DMS53 treated with DMSO at 0.1 percent for 48 hours (cell line): ENCODE measurements at regions not wholly inside any gene's neighbourhood (a gene's known extent, or its start where the extent isn't known, plus 50 kb on each side); places are given as distances from the start of the nearest gene placed in this dataset.
"Not testable (repeated sequence)": the region's sequence is repeated elsewhere in the genome, so short reads cannot be mapped to it uniquely, and the experiment has no call there.

ENCODE experiments used
- DNase-seq: peaks from one replicate; lab custom pipeline; 2025; ENCODE audit not compliant: unreplicated experiment; lab: John Stamatoyannopoulos, UW

DNA sequence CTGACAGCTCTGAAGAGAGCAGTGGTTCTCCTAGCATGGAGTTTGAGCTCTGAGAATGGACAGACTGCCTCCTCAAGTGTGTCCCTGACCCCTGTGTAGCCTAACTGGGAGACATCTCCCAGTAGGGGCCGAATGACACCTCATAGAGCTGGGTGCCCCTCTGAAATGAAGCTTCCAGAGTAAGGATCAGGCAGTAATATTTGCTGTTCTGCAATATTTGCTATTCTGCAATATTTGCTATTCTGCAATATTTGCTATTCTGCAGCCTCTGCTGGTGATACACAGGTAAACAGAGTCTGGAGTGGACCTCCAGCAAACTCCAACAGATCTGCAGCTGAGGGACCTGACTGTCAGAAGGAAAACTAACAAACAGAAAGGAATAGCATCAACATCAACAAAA lies 105.5 kb downstream of the BUD13 start:
- not testable (repeated sequence) for DNase-seq

DNA sequence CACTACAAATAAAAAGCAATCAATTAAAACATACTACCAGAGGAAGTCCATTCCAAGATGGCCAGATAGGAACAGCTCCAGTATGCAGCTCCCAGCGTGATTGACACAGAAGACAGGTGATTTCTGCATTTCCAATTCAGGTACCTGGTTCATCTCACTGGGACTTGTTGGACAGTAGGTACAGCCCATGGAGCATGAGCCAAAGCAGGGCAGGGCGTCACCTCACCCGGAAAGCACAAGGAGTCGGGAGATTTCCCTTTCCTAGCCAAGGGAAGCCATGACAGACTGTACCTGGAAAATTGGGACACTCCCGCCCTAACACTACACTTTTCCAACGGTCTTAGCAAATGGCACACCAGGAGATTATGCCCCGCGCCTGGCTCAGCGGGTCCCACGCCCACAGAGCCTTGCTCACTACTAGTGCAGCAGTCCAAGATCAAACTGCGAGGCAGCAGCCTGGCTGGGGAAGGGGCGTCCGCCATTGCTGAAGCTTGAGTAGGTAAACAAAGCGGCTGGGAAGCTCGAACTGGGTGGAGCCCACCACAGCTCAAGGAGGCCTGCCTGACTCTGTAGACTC lies 106.0 kb downstream of the BUD13 start:
- DNase-seq: not testable (repeated sequence)

DNA sequence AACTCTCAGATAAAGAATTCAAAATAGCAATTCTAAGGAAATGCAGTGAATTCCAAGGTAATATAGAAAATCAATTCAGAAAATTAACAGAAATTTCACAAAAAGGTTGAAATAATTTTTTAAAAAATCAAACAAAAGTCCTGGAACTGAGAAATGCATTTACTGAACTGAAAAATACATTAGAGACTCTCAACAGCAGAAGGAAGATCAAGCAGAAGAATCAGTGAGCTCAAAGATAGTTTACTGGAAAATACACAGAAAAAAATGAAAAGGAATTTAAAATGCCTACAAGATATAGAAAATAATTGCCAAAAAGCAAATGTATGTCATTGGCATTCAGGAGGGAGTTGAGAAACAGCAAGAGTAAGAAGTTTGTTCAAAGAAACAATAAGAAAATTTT lies 107.3 kb downstream of the BUD13 start:
- no peak for DNase-seq

DNA sequence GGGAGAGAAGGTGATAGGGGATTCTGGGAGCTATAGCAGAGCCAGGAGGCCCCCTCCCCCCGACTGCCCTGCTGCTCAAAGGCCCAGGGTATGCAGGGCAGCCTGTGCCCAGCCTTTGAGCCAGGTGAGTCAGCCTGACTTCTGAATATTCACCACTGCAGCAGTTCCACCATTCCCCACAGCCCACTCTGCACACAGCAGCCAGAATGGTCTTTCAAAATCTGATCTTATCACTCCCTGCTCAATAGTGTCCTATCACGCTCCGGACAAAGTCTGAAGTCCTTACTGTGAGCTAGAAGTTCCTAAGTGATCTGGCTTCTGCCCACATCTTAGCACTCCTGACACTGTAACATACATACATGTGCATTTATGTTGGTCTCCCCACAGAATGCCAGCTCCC lies 111.7 kb downstream of the BUD13 start:
- no peak for DNase-seq

DNA sequence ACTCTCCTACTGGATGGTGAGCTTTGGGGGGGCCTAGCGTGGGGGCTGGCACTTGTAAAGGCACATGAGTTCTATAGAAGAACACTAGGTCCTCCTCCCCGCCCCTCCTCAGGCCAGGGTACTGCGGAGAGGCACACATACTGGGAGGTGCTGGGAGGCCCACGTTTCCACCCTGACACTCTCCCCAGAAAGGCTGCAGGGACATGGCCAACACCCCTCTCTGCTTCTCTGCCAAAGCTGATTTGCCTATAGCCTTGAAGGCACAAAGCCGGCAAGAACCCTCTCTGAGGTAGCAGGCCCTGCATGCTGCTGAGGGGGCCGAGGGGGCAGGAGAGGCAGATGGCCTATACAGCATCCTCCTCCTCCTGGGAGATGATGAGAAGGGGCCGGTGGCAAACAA lies 112.8 kb downstream of the BUD13 start:
- no peak for DNase-seq

DNA sequence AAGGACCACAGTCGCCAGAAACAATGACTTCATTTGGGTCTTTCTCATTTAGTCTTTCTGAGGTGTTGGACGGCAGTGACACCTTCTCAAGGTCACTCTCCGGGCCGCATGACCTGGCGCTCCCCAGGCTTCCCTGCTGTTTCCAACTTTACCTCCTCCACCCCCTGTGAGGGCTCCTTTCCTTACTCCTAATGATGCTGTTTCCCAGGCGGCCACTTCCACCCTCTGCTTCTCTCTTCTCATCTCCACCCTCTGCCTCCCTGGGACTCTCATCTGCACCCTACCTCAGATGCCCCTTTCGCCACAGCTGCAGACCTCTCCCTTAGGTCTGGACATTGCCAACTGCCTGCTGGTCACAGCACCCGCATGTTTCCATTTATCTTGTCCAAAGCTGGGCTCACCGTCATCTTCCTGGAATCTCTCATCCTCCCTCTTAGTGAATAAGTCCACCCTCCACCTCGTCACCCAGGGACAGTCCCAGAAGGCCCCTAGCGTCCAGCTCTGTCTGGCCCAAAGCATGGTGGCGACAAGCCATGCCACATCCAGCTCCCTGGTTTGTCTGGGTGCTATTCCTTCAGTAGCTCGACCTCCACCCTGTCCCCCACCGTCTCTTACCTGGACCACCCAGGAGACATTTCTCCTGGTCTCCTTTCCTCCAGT lies 113.8 kb downstream of the BUD13 start:
- DNase-seq: no peak

DNA sequence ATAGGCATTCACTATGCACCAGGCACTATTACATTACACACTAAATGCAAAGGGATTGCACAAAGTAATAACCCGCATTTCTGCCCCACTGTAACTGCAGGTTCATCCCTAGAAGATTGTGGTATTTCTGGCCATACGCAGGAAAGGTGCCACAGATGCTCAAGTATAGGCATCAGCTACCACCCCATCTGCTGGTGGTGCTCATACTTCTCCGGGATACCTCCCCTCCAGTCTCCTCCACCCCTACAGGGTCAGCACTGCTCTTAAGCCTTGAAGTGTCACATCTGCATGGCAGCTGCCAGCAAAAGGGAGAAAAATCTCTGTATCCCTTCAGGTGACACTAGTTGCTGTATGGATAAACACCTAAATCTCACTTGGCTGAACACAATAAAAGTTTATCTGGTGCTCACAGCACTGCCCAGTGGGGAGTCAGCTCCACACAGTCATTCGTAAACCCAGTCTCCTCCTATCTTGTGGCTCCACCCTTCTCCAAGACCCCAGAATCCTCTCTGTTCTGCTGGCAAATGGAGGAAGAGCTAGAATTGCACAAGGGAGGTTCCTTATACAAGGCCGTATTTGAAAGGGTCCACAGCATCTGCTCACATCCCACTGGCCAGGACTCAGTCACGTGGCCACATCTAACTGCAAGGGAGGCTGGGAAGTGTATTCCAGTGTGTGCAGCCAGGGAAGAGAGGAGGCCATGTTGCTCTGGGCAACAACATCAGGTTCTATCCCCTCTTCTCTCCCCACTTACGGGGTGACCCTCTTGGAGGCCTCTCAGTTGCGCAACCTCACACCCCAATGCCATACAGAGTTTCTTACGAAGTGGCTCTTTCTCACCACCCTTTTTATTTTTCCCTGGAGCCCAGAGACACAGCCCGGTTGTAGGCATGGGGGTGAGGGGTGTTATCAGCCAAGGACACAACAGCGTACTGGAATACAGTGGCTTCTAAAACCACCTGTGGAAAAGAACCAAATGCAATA lies 114.7 kb downstream of the BUD13 start:
- no peak for DNase-seq

DNA sequence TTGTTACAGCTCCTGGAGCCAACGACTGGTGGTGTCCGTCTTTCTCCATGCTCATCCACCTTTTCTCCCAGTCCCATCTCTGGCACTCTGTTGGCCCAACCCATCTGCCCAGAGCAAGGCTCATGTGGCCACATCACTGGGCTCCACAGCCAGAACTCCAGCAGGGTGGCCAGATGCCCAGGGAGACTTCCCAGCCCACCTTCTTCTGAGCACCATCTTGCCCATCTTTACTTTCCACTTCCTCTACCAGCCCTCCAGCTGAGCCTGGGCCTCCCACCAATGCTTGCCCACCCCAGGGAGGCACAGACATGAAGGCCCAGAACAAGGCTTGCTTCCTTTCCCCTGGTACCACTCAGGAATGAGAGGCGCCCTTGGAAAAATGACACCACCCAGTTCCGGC lies 116.8 kb downstream of the BUD13 start:
- no peak for DNase-seq

DNA sequence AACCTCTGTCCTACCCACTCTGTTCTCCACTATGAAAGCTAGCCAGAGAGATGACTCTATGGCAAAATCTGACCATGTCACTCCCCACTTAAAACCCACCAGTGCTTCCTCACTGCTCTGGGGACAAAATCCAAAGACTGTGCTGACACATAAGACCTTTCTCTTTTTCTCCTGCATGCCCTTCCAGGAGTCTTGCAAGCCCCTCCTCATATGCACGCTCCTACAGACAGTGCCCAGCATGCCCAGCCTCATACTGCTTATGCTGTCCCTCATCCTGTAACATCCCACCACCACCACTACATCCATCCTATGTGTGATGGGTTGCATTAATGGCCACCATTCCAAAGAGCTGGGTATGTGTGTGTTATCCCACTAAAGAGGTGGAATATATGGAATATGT lies 118.3 kb downstream of the BUD13 start:
- DNase-seq: no peak

DNA sequence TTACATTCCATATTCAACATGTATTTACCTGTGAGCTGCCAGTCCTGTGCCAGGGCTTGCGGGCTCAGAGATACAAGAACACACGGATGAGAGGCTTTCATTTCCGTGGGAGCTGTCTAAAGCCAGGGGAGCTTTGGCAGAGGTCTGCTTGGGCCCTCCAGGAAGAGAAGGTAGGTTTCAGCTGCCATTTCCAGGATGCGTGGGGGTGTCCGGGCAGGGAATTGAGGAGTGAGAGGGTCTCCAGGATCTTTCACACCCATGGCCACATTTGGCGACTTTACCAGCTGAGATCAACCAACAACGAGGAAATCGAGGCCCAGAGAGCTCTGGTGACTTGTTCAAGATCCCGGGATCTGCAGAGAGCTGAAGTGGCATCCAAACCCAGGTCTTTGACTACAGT lies 119.6 kb downstream of the BUD13 start:
- no peak for DNase-seq

DNA sequence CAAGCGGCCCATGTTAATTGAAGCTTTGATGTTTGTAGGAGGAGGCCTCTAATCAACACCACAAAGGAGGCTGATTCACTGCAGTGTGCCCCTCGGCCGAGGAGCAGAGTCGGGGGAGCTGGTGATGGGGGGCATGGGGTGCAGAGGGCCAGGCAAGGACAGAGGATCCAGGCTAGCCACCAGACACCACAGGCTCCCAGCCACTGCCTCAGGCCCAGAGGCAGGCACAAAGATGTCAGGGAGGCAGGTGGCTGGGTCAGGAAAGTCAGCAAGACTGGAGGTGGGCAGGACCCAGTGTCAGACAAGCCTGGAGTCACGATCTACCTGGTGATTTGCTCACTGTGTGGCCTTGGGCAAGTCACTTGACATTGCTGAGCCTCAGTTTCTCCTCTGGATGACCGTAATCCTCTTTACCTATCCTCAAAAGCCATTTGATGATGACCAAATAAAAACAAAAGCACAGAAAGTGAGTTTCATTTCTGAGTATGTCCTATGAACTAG lies 121.0 kb downstream of the BUD13 start:
- DNase-seq: no peak

DNA sequence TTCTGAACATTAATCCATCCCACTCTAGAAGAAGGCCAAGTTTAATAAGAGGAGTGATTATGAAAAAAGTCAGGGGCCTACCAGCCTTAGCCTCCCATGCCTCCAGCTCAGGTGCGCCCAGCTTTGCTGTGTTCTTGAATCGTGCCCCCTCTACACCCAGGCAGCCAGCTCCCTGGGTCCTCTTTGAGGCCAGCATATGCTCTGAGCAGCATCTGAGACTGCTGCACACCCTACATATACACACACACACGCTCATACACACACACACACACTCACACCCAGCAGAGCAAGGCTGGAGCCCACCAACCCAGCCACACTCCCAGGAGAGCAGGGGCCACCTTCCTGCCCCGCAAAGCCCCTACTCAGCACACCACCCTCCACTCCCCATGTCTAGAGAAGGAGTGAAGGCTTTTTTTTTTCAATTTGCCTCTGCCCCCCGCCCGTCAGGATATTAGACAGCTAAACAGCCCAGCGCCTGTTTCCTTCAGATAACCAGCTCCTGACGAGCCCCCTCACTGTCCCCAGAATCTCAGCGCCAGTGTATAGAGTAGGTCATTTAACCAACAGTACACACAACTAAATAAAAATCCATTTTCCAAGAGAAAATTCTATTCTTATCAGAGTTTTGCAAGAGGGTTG lies 121.6 kb downstream of the BUD13 start:
- no peak for DNase-seq

DNA sequence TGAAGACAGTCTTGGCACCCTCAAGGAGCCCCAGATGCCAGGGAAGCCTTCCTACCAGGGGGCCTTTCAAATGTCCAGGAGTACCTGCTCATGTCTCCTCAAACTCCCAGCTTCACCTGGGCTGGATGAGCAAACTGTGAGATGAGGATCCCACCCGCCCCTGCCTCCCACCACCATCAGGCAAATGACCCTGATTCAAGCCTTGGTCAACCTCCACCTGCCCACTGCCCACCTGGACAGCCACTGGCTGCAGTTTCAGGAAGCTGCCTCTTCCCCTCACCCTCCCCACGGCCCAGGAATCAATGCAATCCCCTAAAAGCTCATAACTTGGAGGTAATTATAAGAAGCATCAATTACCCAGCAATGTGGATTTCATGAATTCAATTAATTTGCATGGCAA lies 122.7 kb downstream of the BUD13 start:
- no peak for DNase-seq

DNA sequence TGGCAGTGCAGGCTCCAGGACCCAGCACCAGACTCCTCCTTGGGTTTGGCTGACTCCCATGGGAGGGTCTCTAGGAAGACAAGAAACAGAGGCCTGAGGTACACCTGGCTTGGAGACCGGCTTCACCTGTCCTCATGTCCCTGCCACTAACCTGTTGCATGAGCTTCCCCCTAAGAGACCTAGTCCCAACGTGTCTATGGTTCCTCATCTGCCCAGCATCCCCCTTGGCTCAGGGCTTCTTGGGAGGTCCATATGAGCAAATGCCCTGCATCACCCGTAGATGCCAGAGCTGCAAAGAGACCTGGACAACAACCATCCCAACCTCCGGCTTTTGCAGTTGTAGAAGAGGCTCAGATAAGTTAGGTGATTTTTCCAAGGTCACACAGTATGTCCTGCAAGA lies 123.5 kb downstream of the BUD13 start:
- no peak for DNase-seq

DNA sequence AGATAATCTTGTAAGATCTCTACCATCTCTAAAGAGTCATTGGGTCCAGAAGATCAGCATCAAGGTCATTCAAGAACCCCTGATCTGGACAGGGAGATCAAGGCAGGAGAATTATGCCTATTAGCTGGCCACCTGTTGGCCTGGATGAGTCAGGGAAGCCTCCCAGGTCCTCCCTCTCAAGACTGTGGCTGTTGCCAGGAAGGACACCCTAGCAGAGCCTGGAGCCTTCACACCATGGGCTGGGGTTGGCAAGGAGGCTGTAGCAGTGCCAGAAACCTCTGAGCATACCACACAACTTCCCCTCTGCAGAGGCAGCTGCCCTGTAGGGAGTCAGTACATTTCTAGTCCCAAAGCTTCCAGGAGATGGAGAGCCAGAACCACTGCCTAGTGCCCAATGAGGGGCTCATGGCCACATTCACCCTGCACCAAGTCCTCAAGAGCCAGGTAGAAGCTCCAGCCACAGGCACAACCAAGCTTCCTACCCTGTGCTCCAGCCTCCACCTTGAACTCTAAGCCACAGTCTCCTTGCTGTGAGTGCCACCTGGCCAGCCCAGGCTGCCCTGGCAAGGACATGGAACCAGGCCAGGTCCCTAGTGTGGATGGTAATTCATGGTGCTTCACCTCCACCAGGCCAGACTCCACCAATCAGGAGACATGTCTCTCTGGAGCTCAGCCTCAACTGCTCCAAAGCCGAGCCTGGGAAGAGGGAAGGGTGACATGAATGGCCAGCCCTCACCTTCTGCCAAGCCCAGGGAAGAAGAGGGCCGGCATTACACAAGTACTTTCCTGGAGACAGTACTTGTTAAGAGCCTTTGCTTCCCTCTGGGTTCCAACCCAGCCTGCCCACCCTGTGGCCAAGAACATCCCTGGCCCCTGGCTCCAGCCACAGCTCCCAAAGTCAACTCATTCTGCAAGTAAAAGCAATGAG lies 124.3 kb downstream of the BUD13 start:
- DNase-seq: no peak

DNA sequence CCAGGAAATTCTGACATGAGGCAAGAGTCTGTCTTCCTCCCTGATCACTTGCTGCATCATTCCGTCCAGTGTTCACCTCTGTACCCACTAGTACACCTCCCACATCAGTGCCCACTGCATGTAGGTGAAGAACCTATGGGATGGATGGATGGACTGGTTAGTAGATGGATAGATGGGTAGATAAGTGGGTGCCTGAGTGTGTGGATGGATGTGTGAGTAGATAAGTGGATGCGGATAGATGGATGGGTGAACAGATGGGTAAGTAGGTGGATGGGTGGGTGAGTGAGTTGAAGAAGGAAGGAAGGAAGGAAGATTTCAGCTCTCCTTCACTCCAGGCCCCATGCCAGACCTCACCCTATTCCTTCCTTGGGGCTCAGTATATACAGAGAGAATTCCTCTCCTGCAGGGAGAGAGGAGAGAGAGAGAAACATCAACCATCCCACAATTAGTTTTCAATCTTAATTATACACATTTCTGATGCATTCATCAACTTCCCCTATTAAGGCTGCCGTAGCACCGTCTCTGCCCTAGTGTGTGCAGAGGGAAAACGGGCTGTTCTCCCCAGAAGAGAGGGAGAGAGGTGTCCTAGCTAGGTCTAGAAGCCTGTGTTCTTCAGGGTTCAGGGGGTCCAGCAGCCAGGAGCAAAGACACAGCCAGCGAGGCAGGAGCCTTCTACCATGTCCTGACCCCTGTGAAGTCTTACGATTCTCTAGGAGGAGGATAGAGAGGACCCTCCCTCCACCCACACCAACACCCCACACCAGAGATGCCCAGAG lies 125.3 kb downstream of the BUD13 start:
- no peak for DNase-seq

DNA sequence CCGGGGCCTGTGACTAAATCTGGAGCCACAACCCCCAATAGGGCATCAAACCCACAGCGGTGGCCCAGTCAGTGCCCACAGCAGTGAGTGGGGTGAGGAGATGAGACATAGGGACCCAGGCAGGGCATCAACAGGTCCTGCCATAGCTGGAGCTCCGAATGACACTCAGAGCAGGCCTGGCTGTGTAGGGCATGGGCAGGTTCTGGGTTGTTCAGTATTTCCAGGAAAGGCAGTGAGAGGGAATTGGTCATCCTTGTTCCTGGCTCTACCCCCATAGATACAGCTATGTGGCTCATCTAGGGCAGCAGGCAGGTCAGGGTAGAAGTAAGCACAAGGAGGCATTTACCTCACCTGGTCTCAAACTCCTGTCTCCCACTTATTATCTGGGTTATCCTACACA lies 126.6 kb downstream of the BUD13 start:
- no peak for DNase-seq

DNA sequence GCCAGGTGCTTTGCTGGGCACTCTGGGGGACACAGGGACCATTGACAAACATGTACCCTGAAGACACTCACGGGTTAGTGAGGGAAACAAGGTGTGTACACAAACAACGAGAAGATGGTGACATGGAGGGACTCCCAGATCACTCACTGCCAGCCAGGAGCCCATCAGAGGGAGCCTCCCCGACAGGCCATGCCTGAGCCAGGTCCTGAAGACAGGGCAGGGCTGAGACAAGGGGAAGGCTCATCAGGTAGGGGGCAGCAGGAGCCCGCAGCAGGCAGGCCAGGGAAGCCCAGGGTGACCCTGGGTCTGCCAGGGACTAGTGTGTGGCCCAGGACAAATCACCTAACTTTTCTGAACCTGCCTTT lies 127.9 kb downstream of the BUD13 start:
- no peak for DNase-seq

DNA sequence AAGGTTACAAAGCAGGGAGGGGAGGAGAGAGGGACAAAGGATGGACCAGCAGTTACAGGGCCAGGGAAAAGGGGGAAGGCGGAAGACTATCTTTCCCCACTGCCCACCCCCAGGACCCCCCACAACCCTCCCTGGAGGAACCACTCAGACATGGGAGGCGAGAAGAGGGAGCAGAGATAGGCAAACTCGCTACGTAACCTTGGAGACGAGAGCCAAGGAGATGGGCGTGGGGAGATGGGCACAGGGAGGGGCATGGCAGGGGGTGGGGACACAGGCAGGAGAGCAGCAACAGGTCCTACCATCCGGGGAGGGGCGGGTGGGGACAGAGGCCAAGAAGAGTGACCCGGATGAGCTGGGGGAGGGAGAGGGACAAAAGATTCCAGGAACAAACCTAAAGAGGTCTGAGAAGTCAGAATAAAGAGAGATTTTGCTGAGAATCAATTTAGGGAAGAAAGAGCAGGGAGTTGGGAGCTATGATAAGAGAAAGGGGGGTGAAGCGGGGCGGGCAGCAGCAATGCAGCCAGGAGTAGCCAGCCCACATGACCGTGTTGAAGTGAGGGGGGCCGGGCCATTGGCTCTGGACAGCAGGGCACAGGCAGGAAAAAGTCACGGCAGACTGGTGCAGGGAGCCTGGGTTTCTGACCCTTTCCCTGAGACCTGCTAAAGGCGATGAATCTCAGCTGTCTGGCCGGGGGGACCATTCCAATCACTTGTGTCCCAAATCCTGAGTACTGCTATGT lies 128.4 kb downstream of the BUD13 start:
- DNase-seq: no peak
